Spleen (tissue), 11 donors: ENCODE measurements at regions not wholly inside any gene's neighbourhood (a gene's known extent, or its start where the extent isn't known, plus 50 kb on each side); places are given as distances from the start of the nearest gene placed in this dataset.

Experiments
- DNase-seq: peaks from one replicate; pipeline ENCODE4 v3.0.0-alpha.2; 2020
- H3K27ac ChIP-seq, 8 donors: fragments of 200-600 bp; sonication (generic) in 7 of 8; 1 replicate in 4 of 8; 2 replicates in 4 of 8; pipeline versions ENCODE4 v1.5.0 to v1.8.0; 2016 to 2021; ENCODE audit warnings: inconsistent platforms in 4 of 8, mild to moderate bottlenecking in 4 of 8, moderate library complexity in 1 of 8
- H3K27me3 ChIP-seq, 7 donors: fragments of 200-600 bp; sonication (generic) in 6 of 7; replicated peaks in 1 of 7; 1 replicate in 4 of 7; 2 replicates in 3 of 7; pipeline versions ENCODE4 v1.5.0 to v1.8.0; 2016 to 2021; ENCODE audit warnings: inconsistent platforms in 3 of 7, mild to moderate bottlenecking in 1 of 7
- H3K36me3 ChIP-seq, 6 donors: fragments of 200-600 bp; sonication (generic) in 5 of 6; 1 replicate in 4 of 6; 2 replicates in 2 of 6; pipeline versions ENCODE4 v1.5.0 to v1.8.0; 2016 to 2021; ENCODE audit warnings: inconsistent platforms in 2 of 6
- H3K4me1 ChIP-seq, 6 donors: fragments of 200-600 bp; sonication (generic) in 5 of 6; 1 replicate in 3 of 6; 2 replicates in 3 of 6; pipeline versions ENCODE4 v1.5.0 to v1.8.0; 2016 to 2021; ENCODE audit warnings: inconsistent platforms in 3 of 6
- H3K4me3 ChIP-seq, 8 donors: fragments of 200-600 bp; sonication (generic) in 7 of 8; 1 replicate in 4 of 8; 2 replicates in 4 of 8; pipeline versions ENCODE4 v1.5.0 to v1.8.0; 2016 to 2021; ENCODE audit warnings: inconsistent platforms in 4 of 8, mild to moderate bottlenecking in 4 of 8, moderate library complexity in 2 of 8
- H3K9me3 ChIP-seq, 8 donors: fragments of 200-600 bp; sonication (generic) in 7 of 8; 1 replicate in 4 of 8; 2 replicates in 4 of 8; pipeline versions ENCODE4 v1.5.0 to v1.8.0; 2016 to 2021; ENCODE audit warnings: inconsistent platforms in 4 of 8
- CTCF ChIP-seq, 11 experiments: fragments of 200-600 bp in 7 of 11; fragments of 450-650 bp in 4 of 11; sonication (generic) in 4 of 11; IDR thresholded peaks in 8 of 11; conservative IDR thresholded peaks in 3 of 11; 1 replicate in 7 of 11; 2 replicates in 4 of 11; pipeline versions ENCODE4 v1.4.0 to v1.8.0; 2016 to 2021; ENCODE audit warnings: antibody characterized with exemption in 11 of 11, inconsistent platforms in 4 of 11, mild to moderate bottlenecking in 1 of 11
- POLR2A ChIP-seq, 3 donors: fragments of 450-650 bp; IDR thresholded peaks; one replicate each; pipeline ENCODE4 v1.5.1; 2017; ENCODE audit warnings: antibody characterized with exemption in 3 of 3, mild to moderate bottlenecking in 1 of 3
- POLR2AphosphoS5 ChIP-seq, 3 donors: sonication (generic); formaldehyde crosslinking; IDR thresholded peaks; one replicate each; pipeline ENCODE4 v1.5.1; 2017; ENCODE audit warnings: antibody characterized with exemption in 3 of 3
- WGBS, 5 donors: extraction: QIAGEN DNeasy Blood & Tissue Kit in 3 of 5; methylation state at CpG; one replicate each; pipeline versions ENCODE4 v1.1.5 to v1.1.7; 2013 to 2018; 5-methylcytosine and 5-hydroxymethylcytosine counted together
- intact Hi-C: fragments of 100-400 bp; cut with DNase I; formaldehyde crosslinking; loops from one replicate; pipeline ENCODE4 v1.15.0; 2023; ENCODE audit warnings: low total_unique reads
- donor health status: healthy with polysubstance abuse.
- donor health status: DM: no; HTN: no; CAD: no; lungs with moderate emphysema.
- donor health status: DM: no; HTN: no; CAD: no.
- donor health status: Bipolar disorder and iron deficiency.
- donor health status: healthy.
- donor health status: DM: no; HTN: no; CAD: no.
- donor health status: DM: yes; HTN: yes; CAD: no.

GRCh38 chr2:155301221-155301620 lies 602.7 kb downstream of the KCNJ3 start:
- H3K4me1 ChIP-seq: no peaks in the 10 kb centered on the region
- no peaks in the 10 kb centered on the region for H3K36me3 ChIP-seq
- no peaks in the 10 kb centered on the region for H3K27me3 ChIP-seq
- no peak overlapping the region for H3K4me3 ChIP-seq
- no peak for DNase-seq
- H3K9me3 ChIP-seq: no peaks in the 10 kb centered on the region
- TF ChIP-seq POLR2A (IDR thresholded peaks at IDR 0.05) (no peak), POLR2AphosphoS5 (IDR thresholded peaks at IDR 0.05) (no peak), CTCF (IDR thresholded peaks at IDR 0.05 in 8 of 11, conservative IDR thresholded peaks at IDR 0.05 in 3 of 11) (no peak)
- H3K27ac ChIP-seq: no peak overlapping the region
- intact Hi-C loops: no loop called here

DNA sequence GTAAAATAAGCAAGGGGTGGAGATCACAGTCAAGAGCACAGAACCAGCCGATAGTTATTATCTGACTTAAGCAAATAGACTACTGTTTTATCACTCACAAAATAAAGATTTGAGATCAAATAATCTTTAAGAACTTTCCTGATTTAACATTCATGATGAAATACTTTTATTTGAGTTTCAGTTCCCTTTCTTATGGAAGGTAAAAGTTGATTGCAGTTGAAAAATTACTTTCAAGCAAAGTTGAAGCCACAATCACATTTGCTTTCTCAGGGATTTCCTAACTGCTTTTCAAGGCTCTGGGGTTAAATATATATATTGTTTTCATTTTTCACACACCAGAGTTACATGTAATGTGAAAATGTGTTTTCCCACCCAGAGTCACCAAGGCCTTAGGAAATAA lies 599.5 kb downstream of the KCNJ3 start:
- Histone ChIP-seq H3K36me3 (no peaks in the 10 kb centered on the region), H3K27me3 (no peaks in the 10 kb centered on the region), H3K4me3 (no peak overlapping the region), H3K27ac (peak overlapping the region in 4 of 8 donors; percentile 6 to 49 (median 12)), H3K9me3 (no peaks in the 10 kb centered on the region), H3K4me1 (no peaks in the 10 kb centered on the region)
- WGBS, 5 donors: 55 to 84% (median 67%) methylated on average over 1 of the region's 1 CpG
- DNase-seq: no peak
- TF ChIP-seq POLR2A (IDR thresholded peaks at IDR 0.05) (no peak), POLR2AphosphoS5 (IDR thresholded peaks at IDR 0.05) (no peak), CTCF (IDR thresholded peaks at IDR 0.05 in 8 of 11, conservative IDR thresholded peaks at IDR 0.05 in 3 of 11) (no peak)
- intact Hi-C loops: no loop called here

GRCh38 chr2:155294358-155294757 lies 595.9 kb downstream of the KCNJ3 start:
- no peak overlapping the region for H3K27ac ChIP-seq
- intact Hi-C loops: no loop called here
- peaks cover 0 to 8% (median 0%) of the 10 kb centered on the region in 8 donors for H3K9me3 ChIP-seq
- H3K4me1 ChIP-seq: no peaks in the 10 kb centered on the region
- 63 to 89% (median 80%) methylated on average over 1 of the region's 1 CpG for WGBS, 5 donors
- TF ChIP-seq POLR2A (IDR thresholded peaks at IDR 0.05) (no peak), CTCF (IDR thresholded peaks at IDR 0.05 in 8 of 11, conservative IDR thresholded peaks at IDR 0.05 in 3 of 11) (no peak), POLR2AphosphoS5 (IDR thresholded peaks at IDR 0.05) (no peak)
- H3K36me3 ChIP-seq: no peaks in the 10 kb centered on the region
- DNase-seq: no peak
- H3K27me3 ChIP-seq: no peaks in the 10 kb centered on the region
- H3K4me3 ChIP-seq: no peak overlapping the region

- H3K9me3 ChIP-seq: no peaks in the 10 kb centered on the region
- 80 to 95% (median 92%) methylated on average over 7 of the region's 7 CpGs for WGBS, 5 donors
- peak; percentile 62 for DNase-seq
- no peak overlapping the region for H3K27ac ChIP-seq
- TF ChIP-seq POLR2A (IDR thresholded peaks at IDR 0.05) (no peak), CTCF (IDR thresholded peaks at IDR 0.05 in 8 of 11, conservative IDR thresholded peaks at IDR 0.05 in 3 of 11) (no peak), POLR2AphosphoS5 (IDR thresholded peaks at IDR 0.05) (no peak)
- H3K4me1 ChIP-seq: no peaks in the 10 kb centered on the region
- intact Hi-C loops: no loop called here
- no peaks in the 10 kb centered on the region for H3K27me3 ChIP-seq
- no peak overlapping the region for H3K4me3 ChIP-seq
- no peaks in the 10 kb centered on the region for H3K36me3 ChIP-seq
Observed at GRCh38 chr2:155281907-155282306, 583.4 kb downstream of the KCNJ3 start.
